ENCODE measurements at regions not wholly inside any gene's neighbourhood (a gene's known extent, or its start where the extent isn't known, plus 50 kb on each side); places are given as distances from the start of the nearest gene placed in this dataset.

GRCh38 chr4:165680821-165681220 is 192.2 kb upstream of the TLL1 start:
- TF ChIP-seq CTCF (IDR thresholded peaks at IDR 0.05; ENCODE audit: control insufficient read depth, extremely low read depth, insufficient read depth): no peak
- no peak overlapping the region for H3K4me3 ChIP-seq (ENCODE audit: low read depth, low read length)
- no peak for DNase-seq (ENCODE audit: low read depth)

- no peak overlapping the region for H3K4me3 ChIP-seq (ENCODE audit: low read depth, low read length)
- DNase-seq (ENCODE audit: low read depth): no peak
- TF ChIP-seq CTCF (IDR thresholded peaks at IDR 0.05; ENCODE audit: control insufficient read depth, extremely low read depth, insufficient read depth): no peak
These were observed 190.4 kb upstream of the TLL1 start for GRCh38 chr4:165682611-165683010.

- TF ChIP-seq CTCF (IDR thresholded peaks at IDR 0.05; ENCODE audit: control insufficient read depth, extremely low read depth, insufficient read depth): no peak
- H3K4me3 ChIP-seq (ENCODE audit: low read depth, low read length): no peak overlapping the region
- no peak for DNase-seq (ENCODE audit: low read depth)
These were observed 188.7 kb upstream of the TLL1 start for GRCh38 chr4:165684177-165684805.

- no peak for DNase-seq (ENCODE audit: low read depth)
- no peak for TF ChIP-seq CTCF (IDR thresholded peaks at IDR 0.05; ENCODE audit: control insufficient read depth, extremely low read depth, insufficient read depth)
- no peak overlapping the region for H3K4me3 ChIP-seq (ENCODE audit: low read depth, low read length)
These were observed 186.3 kb upstream of the TLL1 start for GRCh38 chr4:165686756-165687155.

GRCh38 chr4:165689159-165689558 is 183.9 kb upstream of the TLL1 start:
- DNase-seq (ENCODE audit: low read depth): no peak
- no peak overlapping the region for H3K4me3 ChIP-seq (ENCODE audit: low read depth, low read length)
- TF ChIP-seq CTCF (IDR thresholded peaks at IDR 0.05; ENCODE audit: control insufficient read depth, extremely low read depth, insufficient read depth): no peak

GRCh38 chr4:165692082-165692481 is 181.0 kb upstream of the TLL1 start:
- DNase-seq (ENCODE audit: low read depth): no peak
- no peak for TF ChIP-seq CTCF (IDR thresholded peaks at IDR 0.05; ENCODE audit: control insufficient read depth, extremely low read depth, insufficient read depth)
- no peak overlapping the region for H3K4me3 ChIP-seq (ENCODE audit: low read depth, low read length)

GRCh38 chr4:165698272-165698671 is 174.8 kb upstream of the TLL1 start:
- no peak for DNase-seq (ENCODE audit: low read depth)
- no peak overlapping the region for H3K4me3 ChIP-seq (ENCODE audit: low read depth, low read length)
- no peak for TF ChIP-seq CTCF (IDR thresholded peaks at IDR 0.05; ENCODE audit: control insufficient read depth, extremely low read depth, insufficient read depth)

Data from LNCaP clone FGC (cell line).